Left hindlimb (tissue), 1 donor: ENCODE measurements at regions not wholly inside any gene's neighbourhood (a gene's known extent, or its start where the extent isn't known, plus 50 kb on each side); places are given as distances from the start of the nearest gene placed in this dataset.
"Not testable (repeated sequence)": the region's sequence is repeated elsewhere in the genome, so short reads cannot be mapped to it uniquely, and the experiment has no call there.

Source experiments
- DNase-seq: peaks from one replicate; pipeline ENCODE4 v3.0.0-alpha.2; 2018

DNA sequence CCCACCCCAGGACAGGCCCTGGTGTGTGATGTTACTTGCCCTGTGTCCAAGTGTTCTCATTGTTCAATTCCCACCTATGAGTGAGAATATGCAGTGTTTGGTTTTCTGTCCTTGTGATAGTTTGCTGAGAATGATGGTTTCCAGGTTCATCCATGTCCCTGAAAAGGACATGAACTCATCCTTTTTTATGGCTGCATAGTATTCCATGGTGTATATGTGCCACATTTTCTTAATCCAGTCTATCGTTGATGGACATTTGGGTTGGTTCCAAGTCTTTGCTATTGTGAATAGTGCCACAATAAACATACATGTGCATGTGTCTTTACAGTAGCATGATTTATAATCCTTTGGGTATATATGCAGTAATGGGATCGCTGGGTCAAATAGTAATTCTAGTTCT is 340.2 kb upstream of the MEIS1 start:
- not testable (repeated sequence) for DNase-seq

DNA sequence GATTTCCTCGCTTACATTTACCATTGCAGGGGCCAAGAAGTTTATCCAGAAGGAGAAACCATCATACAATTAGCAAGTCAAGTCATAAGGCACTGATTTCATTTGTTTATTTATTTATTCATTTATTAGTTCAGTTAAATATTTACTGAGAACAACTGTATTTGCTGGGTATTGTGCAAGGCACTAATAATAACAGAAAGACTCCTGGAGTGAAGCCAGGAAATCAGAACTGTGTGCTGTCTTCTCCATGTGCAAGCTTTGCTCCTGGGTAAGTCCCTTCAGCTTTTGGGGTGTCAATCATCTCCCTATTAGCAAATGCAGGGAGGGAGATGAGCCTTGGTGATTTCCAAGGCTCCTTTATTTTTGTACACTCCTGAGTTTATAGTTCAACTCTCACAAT is 341.6 kb upstream of the MEIS1 start:
- DNase-seq: no peak

GRCh38 chr2:66084948-66085590 is 349.9 kb upstream of the MEIS1 start:
- no peak for DNase-seq

DNA sequence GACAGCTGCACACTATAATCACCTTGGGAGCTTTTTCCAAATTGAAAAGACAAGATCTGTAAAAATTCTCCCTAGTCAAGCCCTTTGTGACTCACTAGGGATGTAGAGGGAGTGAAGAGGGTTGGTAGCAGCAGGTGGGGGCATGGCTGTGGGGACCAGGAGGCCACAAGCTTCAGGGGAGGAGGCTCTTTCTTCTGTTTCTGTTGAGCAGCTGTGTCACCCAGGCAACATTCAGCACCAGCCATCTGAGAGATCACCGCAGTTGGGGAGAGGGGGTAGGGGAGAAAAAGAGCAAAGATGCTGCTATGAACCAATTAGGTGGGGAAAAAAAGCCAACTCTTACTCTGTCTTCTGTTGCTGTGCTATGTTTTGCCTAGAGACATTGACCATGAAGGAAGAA is 352.3 kb upstream of the MEIS1 start:
- no peak for DNase-seq

DNA sequence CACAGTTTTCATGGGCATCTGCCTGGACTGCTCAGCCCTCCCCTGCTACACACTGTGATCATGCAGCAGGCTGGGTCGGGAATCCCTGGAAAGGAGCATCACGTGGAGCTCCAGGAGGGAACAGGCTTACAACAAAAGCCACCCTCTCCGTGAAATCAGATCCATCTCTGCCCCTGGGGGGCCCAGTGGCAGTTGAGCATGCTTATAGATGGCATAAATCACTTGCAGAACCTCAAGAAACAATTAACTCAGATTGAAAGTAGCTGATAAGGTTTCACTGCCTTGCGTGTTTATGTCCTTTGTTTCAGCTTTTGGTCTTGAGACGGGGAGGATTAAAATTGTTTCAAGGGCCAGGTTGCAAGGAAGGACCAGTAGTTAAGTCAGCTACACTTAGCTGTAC is 354.8 kb upstream of the MEIS1 start:
- DNase-seq: no peak

- no peak for DNase-seq
Observed at GRCh38 chr2:66073172-66073571, 361.8 kb upstream of the MEIS1 start.

- DNase-seq: no peak
Observed at GRCh38 chr2:66070721-66071602, 364.0 kb upstream of the MEIS1 start.

DNA sequence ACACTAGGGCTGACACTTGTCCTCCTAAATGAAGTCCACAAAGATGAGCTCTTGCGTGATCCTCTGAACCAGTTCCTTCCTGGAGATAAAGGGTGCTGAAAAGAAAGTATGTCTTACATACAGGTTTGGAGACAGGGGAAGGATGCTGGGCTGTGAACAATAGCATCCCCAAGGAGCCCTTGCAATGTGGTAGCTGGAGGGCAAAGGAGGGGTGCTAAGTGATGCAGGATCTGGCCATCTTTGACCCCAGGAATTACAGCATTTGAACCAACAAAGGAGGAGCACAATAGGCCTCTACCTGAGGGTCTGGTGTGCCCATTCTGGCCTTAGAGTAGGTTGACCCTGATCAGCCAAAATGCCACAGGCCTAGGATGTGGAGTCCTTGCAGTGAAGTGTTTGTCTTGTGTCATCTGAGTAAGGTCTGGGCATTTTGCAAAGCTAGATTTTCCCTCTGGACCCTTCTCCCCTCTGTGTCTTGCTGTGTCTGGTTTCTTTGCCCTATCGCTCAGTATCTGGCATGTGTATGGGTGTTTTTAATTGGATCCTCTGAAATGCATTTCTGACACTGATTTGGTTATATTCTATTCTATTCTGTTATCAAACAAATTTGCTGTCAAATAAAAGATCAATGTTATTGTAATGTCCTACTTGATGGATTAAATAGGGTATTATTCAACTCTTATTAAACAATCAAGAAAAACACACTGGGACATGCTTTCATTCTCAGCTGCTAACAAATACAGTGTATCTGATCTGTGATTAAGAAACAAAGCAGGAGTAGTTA is 364.8 kb upstream of the MEIS1 start:
- no peak for DNase-seq

- DNase-seq: no peak
Observed at GRCh38 chr2:66066032-66066431, 368.9 kb upstream of the MEIS1 start.

- no peak for DNase-seq
Observed at GRCh38 chr2:66059332-66059731, 375.6 kb upstream of the MEIS1 start.

DNA sequence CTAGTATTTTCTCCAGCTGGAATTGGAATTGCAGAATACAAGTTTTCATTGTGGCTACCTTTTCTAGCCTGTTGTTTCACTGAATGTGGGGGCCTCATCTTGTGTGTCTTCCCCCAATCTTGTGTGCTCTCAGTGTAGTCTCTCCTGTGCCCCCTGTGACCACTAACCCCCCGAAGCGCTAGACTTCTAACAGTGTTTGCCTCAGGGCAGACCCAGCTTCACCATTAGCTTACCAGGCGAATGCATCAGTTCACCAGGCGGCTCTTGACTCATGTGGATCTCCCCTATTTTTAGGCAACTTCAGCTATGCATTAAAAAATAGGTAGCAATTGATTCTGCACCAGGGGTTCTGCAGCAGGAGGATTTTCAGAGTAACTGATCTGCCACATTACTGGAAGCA is 376.2 kb upstream of the MEIS1 start:
- no peak for DNase-seq

- DNase-seq: no peak
Observed at GRCh38 chr2:66057844-66058243, 377.1 kb upstream of the MEIS1 start.

DNA sequence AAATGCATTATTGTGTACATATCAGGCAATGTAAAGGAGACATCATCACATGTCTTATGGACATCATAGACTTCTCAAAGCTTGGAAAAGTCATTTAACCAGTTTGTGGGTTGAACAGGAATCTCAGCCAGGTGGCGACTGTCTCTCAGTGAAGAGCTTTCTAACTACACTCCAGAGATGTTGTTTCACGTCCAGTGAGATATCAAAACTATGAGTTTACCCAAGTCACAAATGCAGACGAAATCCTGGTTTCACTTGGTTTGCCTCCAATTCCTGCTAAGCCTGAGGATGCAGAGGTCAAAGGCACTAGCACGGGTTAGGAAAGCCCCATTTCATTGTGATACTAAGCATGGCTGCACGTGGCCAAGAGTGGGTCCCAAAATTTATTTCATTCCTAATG is 384.5 kb upstream of the MEIS1 start:
- DNase-seq: no peak

DNA sequence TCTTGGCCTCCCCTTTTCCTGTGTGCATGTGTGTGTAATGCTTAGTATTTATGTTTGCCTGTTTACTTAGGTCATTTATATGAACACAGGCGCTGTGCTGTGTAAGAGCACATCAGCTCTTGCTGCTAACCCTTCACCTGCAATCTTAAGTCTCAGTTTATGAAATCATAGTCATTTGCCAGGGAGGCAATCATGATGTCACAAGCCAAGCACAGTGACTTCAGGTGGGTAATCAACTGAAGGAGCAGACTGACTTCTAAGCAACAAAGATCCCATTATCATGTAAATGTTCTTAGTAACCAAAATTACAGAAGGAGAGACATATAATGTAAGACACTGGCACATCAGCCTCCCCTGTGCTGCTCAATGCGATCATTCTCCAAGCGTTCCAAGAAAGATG is 386.3 kb upstream of the MEIS1 start:
- DNase-seq: no peak

GRCh38 chr2:66041902-66042657 is 392.8 kb upstream of the MEIS1 start:
- DNase-seq: no peak

DNA sequence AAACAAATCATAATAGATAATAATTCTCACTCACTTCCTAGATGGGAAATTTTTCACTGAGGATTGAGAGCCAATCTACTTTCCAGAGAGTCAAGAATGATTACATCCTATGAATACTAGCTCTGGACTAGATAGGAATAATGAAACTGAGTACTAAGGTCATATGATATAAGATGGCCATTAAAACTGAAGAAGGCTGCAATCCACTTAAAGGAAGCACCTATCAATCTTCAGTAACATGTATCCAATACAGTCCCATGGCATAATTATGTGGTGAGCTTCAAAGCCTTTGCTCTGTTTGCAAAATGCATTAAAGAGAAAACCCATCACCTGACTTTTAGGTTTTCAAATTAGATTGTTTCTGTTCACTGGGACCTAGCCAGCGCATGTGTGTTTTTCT is 398.0 kb upstream of the MEIS1 start:
- no peak for DNase-seq

DNA sequence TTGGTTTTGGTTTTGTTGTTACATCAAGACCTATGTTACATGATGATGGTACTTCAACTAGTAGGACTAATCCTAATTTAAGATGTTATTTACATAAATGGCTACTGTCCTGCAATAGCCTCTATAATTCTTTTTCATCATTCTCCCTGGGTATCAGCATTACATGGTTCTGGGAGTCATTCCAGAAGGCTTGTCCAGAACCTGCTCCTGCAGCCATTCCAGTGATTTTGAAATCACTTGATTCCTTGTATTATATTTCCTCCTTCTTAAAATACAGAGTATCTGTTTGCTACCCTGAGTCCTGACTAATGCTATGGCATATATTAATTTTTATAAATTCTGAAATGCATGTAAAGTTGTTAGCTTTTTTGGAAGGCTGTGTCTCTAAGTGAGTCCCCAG is 400.5 kb upstream of the MEIS1 start:
- no peak for DNase-seq

DNA sequence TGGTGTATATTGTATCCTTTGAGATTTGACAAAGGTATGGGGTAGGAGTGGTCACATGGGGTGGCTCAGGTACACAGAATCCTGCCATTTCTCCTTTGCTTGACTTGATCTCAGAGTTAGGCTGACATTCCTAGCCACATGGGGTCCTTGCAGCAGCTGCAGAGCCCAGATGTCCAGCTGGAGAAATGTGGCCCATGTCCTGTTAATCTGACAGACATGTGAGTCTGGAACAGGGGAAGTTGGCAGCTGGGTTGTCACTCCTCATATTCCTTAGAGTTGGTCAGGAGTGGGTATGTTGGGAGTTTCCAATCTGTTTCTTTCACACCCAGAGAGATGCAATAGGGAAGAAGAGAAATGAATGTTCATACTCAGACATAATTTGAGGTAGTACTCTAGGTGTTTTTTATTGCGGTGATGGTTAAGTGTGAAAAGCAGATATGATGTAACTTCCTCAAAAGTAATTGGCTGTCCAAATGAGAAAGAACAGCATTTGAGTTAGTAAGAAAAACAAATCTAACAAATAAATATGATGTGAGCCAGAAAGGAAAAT is 402.6 kb upstream of the MEIS1 start:
- DNase-seq: no peak

DNA sequence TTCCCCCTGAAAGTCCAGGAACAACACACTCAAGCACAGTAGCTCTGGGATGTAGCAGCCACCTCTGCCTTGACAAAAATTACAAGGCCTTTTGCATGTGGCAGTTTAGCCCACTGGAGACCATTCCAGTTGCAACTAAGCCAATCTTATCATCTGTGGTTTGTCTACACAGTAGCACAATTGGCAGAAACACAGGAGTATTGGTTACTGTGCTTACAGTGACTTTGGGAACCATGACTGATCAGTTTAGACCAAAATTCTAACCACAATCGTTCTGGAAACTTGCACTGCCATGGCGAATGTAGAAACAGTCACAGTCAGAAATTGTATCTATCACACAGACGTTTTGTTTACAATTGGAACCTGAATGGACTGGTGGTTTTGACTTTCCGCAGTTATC is 403.7 kb upstream of the MEIS1 start:
- no peak for DNase-seq

GRCh38 chr2:66030553-66030952 is 404.4 kb upstream of the MEIS1 start:
- DNase-seq: no peak

DNA sequence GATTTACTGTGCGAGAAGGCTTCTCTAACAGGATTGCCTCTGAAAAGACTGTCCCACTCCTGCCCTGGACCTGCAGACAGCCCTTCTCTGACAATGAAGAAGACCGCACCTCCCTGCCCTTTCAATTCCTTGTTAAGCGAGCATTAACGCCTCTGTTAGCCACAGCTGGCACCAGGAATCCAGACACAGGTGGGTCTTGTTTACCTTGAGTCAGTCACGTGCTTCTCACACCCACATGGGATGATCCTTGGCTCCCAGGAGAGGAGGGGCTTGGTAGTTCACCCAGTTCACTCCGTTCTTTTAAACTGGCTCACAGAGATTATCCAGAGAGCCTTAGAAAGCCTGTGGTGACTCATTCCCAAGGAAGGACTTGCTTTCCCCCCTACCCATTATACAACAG is 410.5 kb upstream of the MEIS1 start:
- no peak for DNase-seq

GRCh38 chr2:66021296-66021695 is 413.6 kb upstream of the MEIS1 start:
- no peak for DNase-seq

- no peak for DNase-seq
Observed at GRCh38 chr2:66017763-66018162, 417.2 kb upstream of the MEIS1 start.
